Keratinocyte (primary cell): ENCODE measurements at regions not wholly inside any gene's neighbourhood (a gene's known extent, or its start where the extent isn't known, plus 50 kb on each side); places are given as distances from the start of the nearest gene placed in this dataset.

Experiments
- EZH2 ChIP-seq: IDR thresholded peaks from one replicate; pipeline ENCODE4 v1.6.1; 2012; ENCODE audit warnings: inconsistent platforms, mild to moderate bottlenecking, low read length, moderate library complexity
- TF ChIP-seq, protein P1 (sequence below), 3 experiments: IDR thresholded peaks in 1 of 3; conservative IDR thresholded peaks in 1 of 3; optimal IDR thresholded peaks in 1 of 3; 2 replicates in 2 of 3; 3 replicates in 1 of 3; pipeline versions ENCODE3 to v1.5.1; 2011; ENCODE audit warnings: low read length in 3 of 3, mild to moderate bottlenecking in 3 of 3, moderate library complexity in 2 of 3, control low read depth in 1 of 3, inconsistent platforms in 1 of 3; ENCODE audit not compliant: insufficient read depth in 2 of 3; ENCODE audit errors: extremely low read depth in 1 of 3

DNA sequence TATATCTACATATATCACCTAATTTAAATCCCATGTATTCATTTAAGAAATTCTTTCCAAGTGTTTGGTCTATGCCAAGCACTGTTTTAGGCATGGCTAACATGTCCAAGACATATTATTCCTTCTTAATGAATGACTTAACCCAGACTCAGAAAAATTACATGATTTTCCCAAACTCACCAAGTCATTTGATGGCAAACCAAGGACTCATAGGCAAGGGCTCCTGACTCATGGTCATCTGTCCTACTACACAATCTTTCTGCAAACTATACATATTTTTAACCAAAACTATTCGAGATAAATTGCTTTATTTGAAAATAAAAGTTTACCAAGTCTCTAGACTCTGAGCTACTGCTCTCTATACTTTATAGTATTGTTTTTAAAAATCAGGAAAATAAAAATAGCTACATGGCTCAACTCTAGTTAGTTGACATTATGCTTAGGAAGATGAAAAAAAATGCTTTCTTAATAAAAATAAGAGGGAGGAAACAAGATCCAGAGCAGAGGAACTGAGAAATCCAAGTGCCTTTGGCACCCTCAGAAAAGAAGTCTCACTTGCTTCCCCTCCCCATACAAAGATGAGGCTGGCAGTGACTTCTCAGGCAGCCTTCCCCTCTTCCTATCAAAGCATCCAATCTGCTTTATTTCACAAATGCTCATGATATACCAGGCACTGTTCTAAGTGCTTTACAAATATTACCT, 182.2 kb downstream of the RSL24D1 start:
- TF ChIP-seq, protein P1, sequence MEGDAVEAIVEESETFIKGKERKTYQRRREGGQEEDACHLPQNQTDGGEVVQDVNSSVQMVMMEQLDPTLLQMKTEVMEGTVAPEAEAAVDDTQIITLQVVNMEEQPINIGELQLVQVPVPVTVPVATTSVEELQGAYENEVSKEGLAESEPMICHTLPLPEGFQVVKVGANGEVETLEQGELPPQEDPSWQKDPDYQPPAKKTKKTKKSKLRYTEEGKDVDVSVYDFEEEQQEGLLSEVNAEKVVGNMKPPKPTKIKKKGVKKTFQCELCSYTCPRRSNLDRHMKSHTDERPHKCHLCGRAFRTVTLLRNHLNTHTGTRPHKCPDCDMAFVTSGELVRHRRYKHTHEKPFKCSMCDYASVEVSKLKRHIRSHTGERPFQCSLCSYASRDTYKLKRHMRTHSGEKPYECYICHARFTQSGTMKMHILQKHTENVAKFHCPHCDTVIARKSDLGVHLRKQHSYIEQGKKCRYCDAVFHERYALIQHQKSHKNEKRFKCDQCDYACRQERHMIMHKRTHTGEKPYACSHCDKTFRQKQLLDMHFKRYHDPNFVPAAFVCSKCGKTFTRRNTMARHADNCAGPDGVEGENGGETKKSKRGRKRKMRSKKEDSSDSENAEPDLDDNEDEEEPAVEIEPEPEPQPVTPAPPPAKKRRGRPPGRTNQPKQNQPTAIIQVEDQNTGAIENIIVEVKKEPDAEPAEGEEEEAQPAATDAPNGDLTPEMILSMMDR (optimal IDR thresholded peaks at IDR 0.05 in 1 of 3, IDR thresholded peaks at IDR 0.05 in 1 of 3, conservative IDR thresholded peaks at IDR 0.05 in 1 of 3; ENCODE audit: extremely low read depth in 1 of 3, insufficient read depth in 2 of 3, low read length in 3 of 3) = no peak
- TF ChIP-seq EZH2 = no peak
